Neural progenitor cell (in vitro differentiated cells): ENCODE measurements at regions not wholly inside any gene's neighbourhood (a gene's known extent, or its start where the extent isn't known, plus 50 kb on each side); places are given as distances from the start of the nearest gene placed in this dataset.

Experiments
- DNase-seq: peaks from one replicate; pipeline ENCODE4 v3.0.0-alpha.2; 2016; ENCODE audit warnings: low spot score
- H2AFZ ChIP-seq: fragments of 200-600 bp; sonication (generic); replicated peaks from 2 replicates; pipeline ENCODE4 v1.6.1; 2016; ENCODE audit warnings: antibody characterized with exemption
- H3F3A ChIP-seq: fragments of 200-600 bp; sonication (generic); 2 replicates; pipeline ENCODE4 v1.6.1; 2016; ENCODE audit warnings: antibody characterized with exemption, low read depth
- H3K27ac ChIP-seq: fragments of 200-600 bp; sonication (generic); 2 replicates; pipeline ENCODE4 v1.5.1; 2016; ENCODE audit warnings: mild to moderate bottlenecking
- H3K27me3 ChIP-seq: fragments of 200-600 bp; sonication (generic); 2 replicates; pipeline ENCODE4 v1.6.1; 2016; ENCODE audit warnings: mild to moderate bottlenecking, moderate library complexity
- H3K36me3 ChIP-seq: fragments of 200-600 bp; sonication (generic); 2 replicates; pipeline ENCODE4 v1.5.1; 2016
- H3K4me1 ChIP-seq: fragments of 200-600 bp; sonication (generic); 2 replicates; pipeline ENCODE4 v1.6.1; 2016; ENCODE audit warnings: mixed run types
- H3K4me2 ChIP-seq: fragments of 200-600 bp; sonication (generic); 2 replicates; pipeline ENCODE4 v1.6.1; 2016
- H3K4me3 ChIP-seq: fragments of 200-600 bp; sonication (generic); 2 replicates; pipeline ENCODE4 v1.5.1; 2016
- H3K79me2 ChIP-seq: fragments of 200-600 bp; sonication (generic); 2 replicates; pipeline ENCODE4 v1.6.1; 2016; ENCODE audit warnings: low read depth
- H3K9ac ChIP-seq: fragments of 200-600 bp; sonication (generic); 2 replicates; pipeline ENCODE4 v1.6.1; 2016
- H3K9me3 ChIP-seq: fragments of 200-600 bp; sonication (generic); 2 replicates; pipeline ENCODE4 v1.5.1; 2016; ENCODE audit warnings: low read depth
- H4K20me1 ChIP-seq: fragments of 200-600 bp; sonication (generic); 2 replicates; pipeline ENCODE4 v1.6.1; 2016; ENCODE audit warnings: low read depth
- H3K27ac Mint-ChIP-seq: 3 replicates; pipeline ENCODE4 v1.8.0; 2021; ENCODE audit warnings: mixed read lengths
- H3K27me3 Mint-ChIP-seq: 2 replicates; pipeline ENCODE4 v1.8.0; 2022; ENCODE audit warnings: low read depth, mild to moderate bottlenecking, inconsistent platforms, moderate library complexity, mixed read lengths; ENCODE audit not compliant: insufficient read depth
- H3K36me3 Mint-ChIP-seq: 3 replicates; pipeline ENCODE4 v1.8.0; 2021; ENCODE audit warnings: mixed read lengths
- H3K4me1 Mint-ChIP-seq: 3 replicates; pipeline ENCODE4 v1.8.0; 2021; ENCODE audit warnings: mixed read lengths
- H3K4me3 Mint-ChIP-seq: 3 replicates; pipeline ENCODE4 v1.8.0; 2021; ENCODE audit warnings: mild to moderate bottlenecking, moderate library complexity, mixed read lengths
- H3K9me3 Mint-ChIP-seq: 3 replicates; pipeline ENCODE4 v1.8.0; 2020; ENCODE audit warnings: mixed read lengths
- CTCF ChIP-seq: fragments of 200-600 bp; sonication (generic); IDR thresholded peaks from 2 replicates; pipeline ENCODE4 v1.5.1; 2017; ENCODE audit warnings: antibody characterized with exemption, mild to moderate bottlenecking
- EZH2 ChIP-seq: fragments of 200-600 bp; sonication (generic); IDR thresholded peaks from 2 replicates; pipeline ENCODE4 v1.6.1; 2017; ENCODE audit warnings: antibody characterized with exemption, mild to moderate bottlenecking, moderate library complexity
- EZH2phosphoT487 ChIP-seq: fragments of 200-600 bp; sonication (generic); IDR thresholded peaks from 2 replicates; pipeline ENCODE4 v1.6.1; 2017; ENCODE audit warnings: antibody characterized with exemption

- Histone ChIP-seq H3K27me3 (no peaks in the 10 kb centered on the region), H3K9ac (no peak overlapping the region), H3K36me3 (no peaks in the 10 kb centered on the region), H3K27ac (no peak overlapping the region), H4K20me1 (no peaks in the 10 kb centered on the region), H3K4me1 (no peaks in the 10 kb centered on the region), H3F3A (no peaks in the 10 kb centered on the region), H3K79me2 (no peaks in the 10 kb centered on the region), H3K9me3 (no peaks in the 10 kb centered on the region), H2AFZ (no peak overlapping the region), H3K4me3 (no peak overlapping the region), H3K4me2 (no peak overlapping the region)
- Mint-ChIP-seq H3K27ac (no peak overlapping the region), H3K36me3 (no peaks in the 10 kb centered on the region), H3K4me1 (peaks cover 13% of the 10 kb centered on the region), H3K27me3 (peaks cover 8% of the 10 kb centered on the region), H3K4me3 (no peak overlapping the region), H3K9me3 (no peaks in the 10 kb centered on the region)
- TF ChIP-seq EZH2phosphoT487 (no peak), CTCF (no peak), EZH2 (no peak)
- DNase-seq, result no peak
Measured at GRCh38 chr11:44493383-44493782, 72.1 kb upstream of the CD82 start.

GRCh38 chr11:44493930-44494329, 71.5 kb upstream of the CD82 start:
- Mint-ChIP-seq H3K9me3 (no peaks in the 10 kb centered on the region), H3K36me3 (no peaks in the 10 kb centered on the region), H3K27ac (no peak overlapping the region), H3K27me3 (peaks cover 8% of the 10 kb centered on the region), H3K4me1 (peaks cover 11% of the 10 kb centered on the region), H3K4me3 (no peak overlapping the region)
- Histone ChIP-seq H3F3A (no peaks in the 10 kb centered on the region), H4K20me1 (no peaks in the 10 kb centered on the region), H3K4me3 (no peak overlapping the region), H3K27me3 (no peaks in the 10 kb centered on the region), H3K27ac (no peak overlapping the region), H3K4me2 (no peak overlapping the region), H3K36me3 (no peaks in the 10 kb centered on the region), H3K9ac (no peak overlapping the region), H3K79me2 (no peaks in the 10 kb centered on the region), H3K9me3 (no peaks in the 10 kb centered on the region), H3K4me1 (no peaks in the 10 kb centered on the region), H2AFZ (no peak overlapping the region)
- no peak for TF ChIP-seq EZH2phosphoT487
- no peak for TF ChIP-seq CTCF
- TF ChIP-seq EZH2, result no peak
- no peak for DNase-seq

- no peaks in the 10 kb centered on the region for H3K27me3 ChIP-seq
Measured at GRCh38 chr11:44494785-44495184, 70.7 kb upstream of the CD82 start.

More at GRCh38 chr11:44494785-44495184, 70.7 kb upstream of the CD82 start:
- Histone ChIP-seq H3K9me3 (no peaks in the 10 kb centered on the region), H3K79me2 (no peaks in the 10 kb centered on the region), H3K9ac (no peak overlapping the region), H2AFZ (no peak overlapping the region), H3K4me1 (no peaks in the 10 kb centered on the region), H3K27ac (no peak overlapping the region), H3K4me2 (no peak overlapping the region), H3K36me3 (no peaks in the 10 kb centered on the region), H3K4me3 (no peak overlapping the region), H4K20me1 (no peaks in the 10 kb centered on the region), H3F3A (no peaks in the 10 kb centered on the region)
- no peaks in the 10 kb centered on the region for H3K36me3 Mint-ChIP-seq
- no peaks in the 10 kb centered on the region for H3K9me3 Mint-ChIP-seq
- H3K27ac Mint-ChIP-seq, result no peak overlapping the region
- peaks cover 10% of the 10 kb centered on the region for H3K4me1 Mint-ChIP-seq
- no peak overlapping the region for H3K4me3 Mint-ChIP-seq
- DNase-seq, result no peak
- TF ChIP-seq EZH2 (no peak), CTCF (no peak)
- peaks cover 8% of the 10 kb centered on the region for H3K27me3 Mint-ChIP-seq
